ENCODE measurements at regions not wholly inside any gene's neighbourhood (a gene's known extent, or its start where the extent isn't known, plus 50 kb on each side); places are given as distances from the start of the nearest gene placed in this dataset.

DNA sequence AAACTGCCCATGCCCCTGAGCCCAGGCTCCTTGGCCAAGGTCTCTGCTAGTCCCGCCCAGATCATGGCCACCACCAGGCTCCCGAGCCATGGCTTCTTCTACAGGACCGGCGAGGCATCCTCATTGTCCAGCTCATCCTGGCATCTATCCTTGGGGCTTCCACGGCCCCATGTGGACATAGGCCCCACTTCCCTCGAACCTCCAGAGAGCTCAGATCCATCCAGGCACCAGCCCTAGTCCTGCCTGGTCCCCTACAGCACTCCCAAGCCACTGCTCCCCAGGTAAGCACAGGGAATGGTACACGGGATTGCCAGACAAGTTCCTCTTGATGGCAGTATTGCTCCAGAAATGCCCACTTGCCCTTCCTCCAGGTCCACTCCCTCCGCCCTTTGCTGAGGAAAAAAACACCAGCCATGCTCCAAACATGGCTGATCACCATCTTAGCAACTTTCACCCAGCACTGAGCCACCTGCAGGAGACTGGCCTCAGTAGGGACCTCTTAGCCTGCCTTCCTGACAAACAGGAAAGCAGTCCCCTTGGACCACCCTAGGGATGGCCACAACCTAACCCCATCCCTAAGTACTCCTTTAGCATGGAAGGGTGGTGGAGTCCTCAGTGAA lies 272.1 kb upstream of the AGTR2 start:
- H3K4me3 ChIP-seq, result no peak overlapping the region
- ChIA-PET POLR2A (no interaction called here), SMC1A (ENCODE audit: uncharacterized antibody, unreplicated experiment) (no interaction called here), RAD21 (ENCODE audit: unreplicated experiment) (no interaction called here), CTCF (interaction anchor here (1.4 kb wide), 1 partner anchor 49 kb away, joined by 3 read pairs; no protein-coding TSS in a partner anchor)
- H3K4me2 ChIP-seq (ENCODE audit: control insufficient read depth, insufficient read depth), result no peak overlapping the region
- H3K9ac ChIP-seq (ENCODE audit: control insufficient read depth, insufficient read depth, low read length), result no peak overlapping the region
- DNase-seq (ENCODE audit: low read depth, low spot score), result no peak
- no peaks in the 10 kb centered on the region for H3K27me3 ChIP-seq (replicated peaks in 1 of 2; ENCODE audit: control insufficient read depth in 2 of 2, insufficient read depth in 2 of 2, low read length in 1 of 2)
- no peaks in the 10 kb centered on the region; the same call in 2 of the 3 replicates for H3K9me3 ChIP-seq (replicated peaks; ENCODE audit: control insufficient read depth, insufficient read depth, low read length)
- no peak overlapping the region for H2AFZ ChIP-seq (ENCODE audit: control insufficient read depth, low read depth, low read length)
- no peaks in the 10 kb centered on the region for H3K79me2 ChIP-seq (ENCODE audit: control insufficient read depth, insufficient read depth, low read length)
- no peaks in the 10 kb centered on the region for H3K36me3 ChIP-seq (ENCODE audit: control insufficient read depth in 2 of 2, insufficient read depth in 2 of 2, low read length in 1 of 2)
- no TSS peak for BruUV-seq (replicated peaks)
- 43% methylated on average over 8 of the region's 8 CpGs for WGBS (ENCODE audit: insufficient coverage, insufficient replicate concordance, low lambda C conversion rate, missing lambda C conversion rate)
- peaks cover 3% of the 10 kb centered on the region; the same call in 1 of the 2 replicates for H3K4me1 ChIP-seq (ENCODE audit: control insufficient read depth, insufficient read depth, low read length)
- ATAC-seq, result no peak; the same call in 2 of the 3 replicates
- intact Hi-C loops (cut with micrococcal nuclease; ENCODE audit: unreplicated experiment) (loop anchor here (2.0 kb wide), 1 partner anchor 42 kb away; no protein-coding TSS in a partner anchor), in situ Hi-C loops (cut with MboI) (no loop called here)
- FAIRE-seq, result no peak
- H3K27ac ChIP-seq (ENCODE audit: control insufficient read depth, insufficient read depth), result no peak overlapping the region
- no peaks in the 10 kb centered on the region for H4K20me1 ChIP-seq (ENCODE audit: control insufficient read depth, insufficient read depth)
- TF ChIP-seq FOXM1 (IDR thresholded peaks at IDR 0.05; ENCODE audit: low read depth, low read length) (no peak), YY1 (IDR thresholded peaks at IDR 0.05; ENCODE audit: low read depth, low read length) (peak; percentile 79), RAD21 (IDR thresholded peaks at IDR 0.05; ENCODE audit: insufficient read depth, low read depth, low read length) (peak; percentile 64), EZH2 (IDR thresholded peaks at IDR 0.05; ENCODE audit: borderline replicate concordance, control insufficient read depth, low read depth, low read length) (no peak), SMC3 (IDR thresholded peaks at IDR 0.05; ENCODE audit: borderline replicate concordance, low read length) (peak; percentile 39; the same call in 1 of the 2 replicates), LARP7 (IDR thresholded peaks at IDR 0.05) (no peak), EED (IDR thresholded peaks at IDR 0.05; ENCODE audit: low read depth) (peak; percentile 48; the same call in 1 of the 2 replicates)
- TF ChIP-seq, protein P1, sequence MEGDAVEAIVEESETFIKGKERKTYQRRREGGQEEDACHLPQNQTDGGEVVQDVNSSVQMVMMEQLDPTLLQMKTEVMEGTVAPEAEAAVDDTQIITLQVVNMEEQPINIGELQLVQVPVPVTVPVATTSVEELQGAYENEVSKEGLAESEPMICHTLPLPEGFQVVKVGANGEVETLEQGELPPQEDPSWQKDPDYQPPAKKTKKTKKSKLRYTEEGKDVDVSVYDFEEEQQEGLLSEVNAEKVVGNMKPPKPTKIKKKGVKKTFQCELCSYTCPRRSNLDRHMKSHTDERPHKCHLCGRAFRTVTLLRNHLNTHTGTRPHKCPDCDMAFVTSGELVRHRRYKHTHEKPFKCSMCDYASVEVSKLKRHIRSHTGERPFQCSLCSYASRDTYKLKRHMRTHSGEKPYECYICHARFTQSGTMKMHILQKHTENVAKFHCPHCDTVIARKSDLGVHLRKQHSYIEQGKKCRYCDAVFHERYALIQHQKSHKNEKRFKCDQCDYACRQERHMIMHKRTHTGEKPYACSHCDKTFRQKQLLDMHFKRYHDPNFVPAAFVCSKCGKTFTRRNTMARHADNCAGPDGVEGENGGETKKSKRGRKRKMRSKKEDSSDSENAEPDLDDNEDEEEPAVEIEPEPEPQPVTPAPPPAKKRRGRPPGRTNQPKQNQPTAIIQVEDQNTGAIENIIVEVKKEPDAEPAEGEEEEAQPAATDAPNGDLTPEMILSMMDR (IDR thresholded peaks at IDR 0.05 in 2 of 3, conservative IDR thresholded peaks at IDR 0.05 in 1 of 3; ENCODE audit: control insufficient read depth in 2 of 3, extremely low read depth in 1 of 3, insufficient read depth in 1 of 3, low read depth in 3 of 3, low read length in 3 of 3), result peak in 2 of 3 experiments; percentile 25 to 37; a peak in 3 of 6 replicates

Measured in GM12878 (cell line).